Hepatocyte (in vitro differentiated cells): ENCODE measurements at regions not wholly inside any gene's neighbourhood (a gene's known extent, or its start where the extent isn't known, plus 50 kb on each side); places are given as distances from the start of the nearest gene placed in this dataset.

ENCODE experiments used
- DNase-seq: peaks from one replicate; pipeline ENCODE4 v3.0.0-alpha.2; 2016; ENCODE audit warnings: low spot score
- H2AFZ ChIP-seq: fragments of 200-600 bp; sonication (generic); 2 replicates; pipeline ENCODE4 v1.6.0; 2016; ENCODE audit warnings: antibody characterized with exemption, mild to moderate bottlenecking
- H3K27ac ChIP-seq: fragments of 200-600 bp; sonication (generic); 2 replicates; pipeline ENCODE4 v1.5.1; 2016; ENCODE audit warnings: mild to moderate bottlenecking
- H3K27me3 ChIP-seq: fragments of 200-600 bp; sonication (generic); 2 replicates; pipeline ENCODE4 v1.6.1; 2016
- H3K36me3 ChIP-seq: fragments of 200-600 bp; sonication (generic); replicated peaks from 2 replicates; pipeline ENCODE4 v1.5.1; 2016; ENCODE audit warnings: low read depth; ENCODE audit not compliant: insufficient read depth
- H3K4me1 ChIP-seq: fragments of 200-600 bp; sonication (generic); 2 replicates; pipeline ENCODE4 v1.5.1; 2016; ENCODE audit warnings: mild to moderate bottlenecking, moderate library complexity; ENCODE audit not compliant: insufficient read depth
- H3K4me2 ChIP-seq: fragments of 200-600 bp; sonication (generic); 2 replicates; pipeline ENCODE4 v1.6.0; 2016
- H3K4me3 ChIP-seq: fragments of 200-600 bp; sonication (generic); 2 replicates; pipeline ENCODE4 v1.5.1; 2016; ENCODE audit warnings: mild to moderate bottlenecking
- H3K79me2 ChIP-seq: fragments of 200-600 bp; sonication (generic); 2 replicates; pipeline ENCODE4 v1.6.0; 2017; ENCODE audit warnings: mild to moderate bottlenecking
- H3K9me2 ChIP-seq: fragments of 200-600 bp; sonication (generic); replicated peaks from 2 replicates; pipeline ENCODE4 v1.6.0; 2017; ENCODE audit warnings: mild to moderate bottlenecking; ENCODE audit not compliant: insufficient read depth
- H3K9me3 ChIP-seq: fragments of 200-600 bp; sonication (generic); 2 replicates; pipeline ENCODE4 v1.5.1; 2016; ENCODE audit warnings: low read depth, mild to moderate bottlenecking
- H4K20me1 ChIP-seq: fragments of 200-600 bp; sonication (generic); 2 replicates; pipeline ENCODE4 v1.6.0; 2016; ENCODE audit warnings: mild to moderate bottlenecking; ENCODE audit not compliant: insufficient read depth, poor library complexity, severe bottlenecking
- CTCF ChIP-seq: fragments of 200-600 bp; sonication (generic); IDR thresholded peaks from 2 replicates; pipeline ENCODE4 v1.5.1; 2016; ENCODE audit warnings: antibody characterized with exemption, mild to moderate bottlenecking; ENCODE audit not compliant: poor library complexity
- EZH2 ChIP-seq: fragments of 200-600 bp; sonication (generic); IDR thresholded peaks from 2 replicates; pipeline ENCODE4 v1.6.1; 2016; ENCODE audit warnings: antibody characterized with exemption, mild to moderate bottlenecking, borderline replicate concordance
- EZH2phosphoT487 ChIP-seq: fragments of 200-600 bp; sonication (generic); IDR thresholded peaks from one replicate; pipeline ENCODE4 v1.6.1; 2018; ENCODE audit warnings: antibody characterized with exemption, mild to moderate bottlenecking, low read depth, moderate library complexity; ENCODE audit not compliant: unreplicated experiment, severe bottlenecking
- WGBS: methylation state at CpG from one replicate; pipeline ENCODE4 v1.1.6; 2016; ENCODE audit warnings: low lambda C conversion rate; ENCODE audit errors: missing lambda C conversion rate; 5-methylcytosine and 5-hydroxymethylcytosine counted together

- H4K20me1 ChIP-seq: no peaks in the 10 kb centered on the region
- no peaks in the 10 kb centered on the region for H3K9me2 ChIP-seq
- no peaks in the 10 kb centered on the region for H3K4me1 ChIP-seq
- no peaks in the 10 kb centered on the region for H3K36me3 ChIP-seq
- no peaks in the 10 kb centered on the region for H3K79me2 ChIP-seq
- WGBS: 3% methylated on average over 1 of the region's 1 CpG
- no peak overlapping the region for H3K4me3 ChIP-seq
- TF ChIP-seq EZH2 (no peak), EZH2phosphoT487 (no peak), CTCF (no peak)
- no peaks in the 10 kb centered on the region for H3K27me3 ChIP-seq
- DNase-seq: no peak
- H3K27ac ChIP-seq: no peak overlapping the region
- no peaks in the 10 kb centered on the region for H3K9me3 ChIP-seq
- no peak overlapping the region for H3K4me2 ChIP-seq
- no peak overlapping the region for H2AFZ ChIP-seq
Measured at GRCh38 chr4:83177182-83177581, 62.7 kb upstream of the PLAC8 start.

GRCh38 chr4:83174844-83175414 lies 60.4 kb upstream of the PLAC8 start:
- no peaks in the 10 kb centered on the region for H3K9me2 ChIP-seq
- no peaks in the 10 kb centered on the region for H3K27me3 ChIP-seq
- H2AFZ ChIP-seq: no peak overlapping the region
- H4K20me1 ChIP-seq: no peaks in the 10 kb centered on the region
- no peak overlapping the region for H3K27ac ChIP-seq
- H3K36me3 ChIP-seq: no peaks in the 10 kb centered on the region
- 95% methylated on average over 4 of the region's 4 CpGs for WGBS
- no peak overlapping the region for H3K4me2 ChIP-seq
- TF ChIP-seq EZH2phosphoT487 (no peak), EZH2 (no peak), CTCF (no peak)
- DNase-seq: no peak
- no peak overlapping the region for H3K4me3 ChIP-seq
- H3K79me2 ChIP-seq: no peaks in the 10 kb centered on the region
- H3K4me1 ChIP-seq: no peaks in the 10 kb centered on the region
- H3K9me3 ChIP-seq: no peaks in the 10 kb centered on the region

DNA sequence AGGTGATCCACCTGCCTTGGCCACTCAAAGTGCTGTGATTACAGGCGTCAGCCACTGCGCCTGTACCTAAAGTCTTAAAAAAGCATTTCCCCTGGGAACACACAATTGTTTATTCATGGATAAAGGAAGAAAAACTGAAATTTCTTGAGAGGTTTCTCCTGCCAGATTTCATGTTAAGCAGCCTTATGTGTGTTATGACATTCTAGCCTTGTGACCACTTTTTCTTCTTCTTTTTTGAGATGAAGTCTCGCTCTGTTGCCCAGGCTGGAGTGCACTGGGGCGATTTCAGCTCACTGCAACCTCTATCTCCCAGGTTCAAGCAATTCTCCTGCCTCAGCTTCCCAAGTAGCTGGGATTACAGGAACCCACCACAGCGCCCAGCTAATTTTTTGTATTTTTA lies 57.8 kb upstream of the PLAC8 start:
- DNase-seq: no peak
- Histone ChIP-seq H3K27me3 (no peaks in the 10 kb centered on the region), H3K9me3 (no peaks in the 10 kb centered on the region), H3K9me2 (no peaks in the 10 kb centered on the region), H2AFZ (no peak overlapping the region), H3K27ac (no peak overlapping the region), H3K36me3 (no peaks in the 10 kb centered on the region), H4K20me1 (no peaks in the 10 kb centered on the region), H3K79me2 (no peaks in the 10 kb centered on the region), H3K4me2 (no peak overlapping the region), H3K4me1 (no peaks in the 10 kb centered on the region), H3K4me3 (no peak overlapping the region)
- WGBS: 92% methylated on average over 5 of the region's 5 CpGs
- TF ChIP-seq CTCF (no peak), EZH2phosphoT487 (no peak), EZH2 (no peak)
